ENCODE measurements at regions not wholly inside any gene's neighbourhood (a gene's known extent, or its start where the extent isn't known, plus 50 kb on each side); places are given as distances from the start of the nearest gene placed in this dataset.

DNA sequence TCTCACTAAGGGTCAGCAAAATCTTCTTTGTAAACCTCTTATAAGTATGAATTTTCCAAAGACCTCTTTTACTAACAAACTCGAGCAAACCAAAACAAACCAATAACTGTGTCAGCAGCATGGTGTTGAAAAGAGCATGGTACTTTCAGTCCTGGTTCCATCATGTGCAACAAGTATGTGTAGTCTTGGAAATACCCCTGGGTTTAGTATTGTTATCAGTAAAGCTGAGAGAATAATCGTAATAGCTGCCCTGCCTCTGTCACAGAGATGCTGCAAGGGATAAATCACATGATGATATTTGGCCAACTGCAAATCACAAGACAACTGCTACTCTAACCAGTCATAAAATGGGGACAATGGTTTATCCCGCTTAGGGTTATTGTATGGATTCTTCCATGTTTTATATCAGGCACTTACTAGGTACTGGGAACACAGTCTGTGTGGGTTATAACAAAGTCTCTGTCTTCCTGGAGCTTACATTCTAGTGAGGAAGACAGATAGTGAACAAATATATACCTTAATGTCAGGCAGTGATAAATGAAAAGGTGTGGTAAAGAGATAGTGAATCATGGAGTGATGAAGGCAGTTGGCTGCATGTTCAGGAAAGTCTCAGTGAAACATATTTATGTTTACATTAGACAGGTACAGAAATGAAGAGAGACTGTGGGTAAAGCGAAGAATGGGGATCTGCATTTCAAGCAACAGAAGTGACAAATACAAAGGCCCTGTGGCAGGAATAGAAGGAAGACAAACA lies 60.5 kb upstream of the C10orf90 start:
- ChIA-PET CTCF (ENCODE audit: partially characterized antibody) (no interaction called here), POLR2A (ENCODE audit: partially characterized antibody) (no interaction called here)
- Histone ChIP-seq H3K27me3 (replicated peaks in 1 of 4; ENCODE audit: control insufficient read depth in 3 of 4, extremely low read depth in 1 of 4, insufficient read depth in 3 of 4, low read length in 3 of 4) (no peaks in the 10 kb centered on the region), H2BK5ac (ENCODE audit: low read depth, low read length) (no peak overlapping the region), H3K23ac (ENCODE audit: insufficient read length) (no peak overlapping the region), H2BK120ac (replicated peaks; ENCODE audit: low read depth, low read length) (no peak overlapping the region), H3K56ac (replicated peaks; ENCODE audit: insufficient read length, low read depth, low read length) (no peak overlapping the region), H3K23me2 (ENCODE audit: low read depth, low read length) (no peaks in the 10 kb centered on the region), H2BK12ac (ENCODE audit: low read depth, low read length) (no peak overlapping the region), H4K8ac (ENCODE audit: extremely low read depth, insufficient read depth, low read length) (no peak overlapping the region), H3K27ac (ENCODE audit: low read depth, low read length) (no peak overlapping the region), H3K36me3 (ENCODE audit: control insufficient read depth in 2 of 4, insufficient read depth in 4 of 4, low read length in 3 of 4) (no peaks in the 10 kb centered on the region), H2BK20ac (ENCODE audit: low read length) (no peak overlapping the region), H3K9ac (replicated peaks in 1 of 4; ENCODE audit: extremely low read depth in 1 of 4, low read depth in 3 of 4, low read length in 3 of 4) (no peak overlapping the region), H4K91ac (replicated peaks; ENCODE audit: insufficient read length, low read length) (no peak overlapping the region), H4K5ac (ENCODE audit: insufficient read length, low read depth, low read length) (no peak overlapping the region), H3K4ac (replicated peaks; ENCODE audit: insufficient read length, low read depth, low read length) (no peak overlapping the region), H3K4me3 (ENCODE audit: extremely low read depth in 1 of 4, insufficient read depth in 2 of 4, low read depth in 3 of 4, low read length in 4 of 4) (no peak overlapping the region), H3K4me2 (ENCODE audit: insufficient read depth in 1 of 2, low read depth in 2 of 2, low read length in 2 of 2) (no peak overlapping the region), H3K4me1 (replicated peaks in 1 of 4; ENCODE audit: control insufficient read depth in 3 of 4, insufficient read depth in 4 of 4, low read length in 3 of 4) (peaks cover 0 to 5% (median 4%) of the 10 kb centered on the region in 4 experiments; a peak in 4 of 7 replicates), H3K14ac (ENCODE audit: insufficient read length) (no peak overlapping the region), H4K20me1 (replicated peaks in 1 of 2; ENCODE audit: control insufficient read depth in 1 of 2, insufficient read depth in 2 of 2, low read length in 2 of 2) (no peaks in the 10 kb centered on the region), H3K18ac (ENCODE audit: extremely low read depth, low read length) (no peak overlapping the region), H3K79me1 (ENCODE audit: low read depth, low read length) (no peaks in the 10 kb centered on the region), H2AFZ (ENCODE audit: low read length) (no peak overlapping the region), H3K79me2 (ENCODE audit: control insufficient read depth in 1 of 2, insufficient read depth in 2 of 2, low read length in 2 of 2) (no peaks in the 10 kb centered on the region), H2BK15ac (ENCODE audit: low read length) (no peak overlapping the region), H3K9me3 (ENCODE audit: insufficient read depth in 2 of 2, low read depth in 1 of 2, low read length in 1 of 2) (peaks cover 0 to 3% of the 10 kb centered on the region in 2 experiments; a peak in 1 of 4 replicates), H2AK5ac (ENCODE audit: low read depth, low read length) (no peak overlapping the region)
- DNase-seq (ENCODE audit: low read depth in 1 of 2, low spot score in 2 of 2) (no peak), FAIRE-seq (no peak)
- 87% methylated on average over 4 of the region's 4 CpGs; no CpG with 5 or more reads in 1 of the 2 experiments for WGBS, 2 experiments (ENCODE audit: extremely low coverage in 1 of 2, insufficient coverage in 1 of 2, insufficient read length in 1 of 2, insufficient replicate concordance in 2 of 2, low coverage in 1 of 2, low lambda C conversion rate in 2 of 2, missing lambda C conversion rate in 1 of 2)
- TF ChIP-seq SIX5 (IDR thresholded peaks at IDR 0.05; ENCODE audit: low read depth, low read length): no peak
- TF ChIP-seq RNF2 (IDR thresholded peaks at IDR 0.05; ENCODE audit: borderline replicate concordance, low read depth, low read length, missing control alignments, poor library complexity, severe bottlenecking): no peak
- TF ChIP-seq SP4 (IDR thresholded peaks at IDR 0.05; ENCODE audit: low read length): no peak
- TF ChIP-seq KDM4A (IDR thresholded peaks at IDR 0.05; ENCODE audit: low read depth, low read length, severe bottlenecking): no peak
- TF ChIP-seq TCF12 (IDR thresholded peaks at IDR 0.05; ENCODE audit: low read depth, low read length): no peak
- no peak for TF ChIP-seq CBX8 (IDR thresholded peaks at IDR 0.05; ENCODE audit: borderline replicate concordance, low read depth, low read length)
- TF ChIP-seq GTF2F1 (IDR thresholded peaks at IDR 0.05; ENCODE audit: borderline replicate concordance, low read depth, low read length): no peak

Measured in H1 (cell line).